B cell (primary cell): ENCODE measurements at regions not wholly inside any gene's neighbourhood (a gene's known extent, or its start where the extent isn't known, plus 50 kb on each side); places are given as distances from the start of the nearest gene placed in this dataset.

Source experiments
- EZH2 ChIP-seq: IDR thresholded peaks from 2 replicates; pipeline ENCODE4 v1.6.1; 2012; ENCODE audit warnings: borderline replicate concordance, low read depth, mild to moderate bottlenecking, moderate library complexity, low read length; ENCODE audit not compliant: insufficient read depth, poor library complexity, severe bottlenecking
- TF ChIP-seq, protein P1 (sequence below): fragments of 200-600 bp; IDR thresholded peaks from one replicate; pipeline ENCODE4 v1.8.0; 2022; ENCODE audit warnings: antibody characterized with exemption, mild to moderate bottlenecking

DNA sequence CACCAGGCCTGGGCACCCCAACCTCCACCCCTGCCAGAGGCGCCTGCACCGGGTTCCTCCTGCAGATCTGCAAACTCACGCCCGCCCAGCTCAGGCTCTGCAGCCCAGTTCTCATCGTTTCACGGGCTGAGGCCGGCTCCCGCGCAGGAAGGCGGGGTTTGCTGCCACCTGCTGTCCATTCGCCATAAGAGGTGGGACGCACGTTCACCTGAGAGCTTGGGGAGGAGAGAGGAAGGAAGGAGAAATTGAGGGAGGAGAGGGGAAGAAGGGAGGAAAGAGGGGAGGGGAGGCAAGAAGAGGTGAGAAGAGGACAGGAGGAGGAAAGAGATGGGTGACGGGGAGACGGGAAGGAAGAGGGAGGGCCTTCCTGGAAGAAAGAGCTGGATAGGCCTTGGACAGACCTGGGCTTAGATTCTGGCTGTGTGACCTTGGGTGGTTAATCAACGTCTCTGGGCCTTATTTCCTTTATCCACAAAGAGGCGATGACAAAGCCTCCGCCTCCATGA, 114.5 kb downstream of the ADRA2C start:
- TF ChIP-seq, protein P1, sequence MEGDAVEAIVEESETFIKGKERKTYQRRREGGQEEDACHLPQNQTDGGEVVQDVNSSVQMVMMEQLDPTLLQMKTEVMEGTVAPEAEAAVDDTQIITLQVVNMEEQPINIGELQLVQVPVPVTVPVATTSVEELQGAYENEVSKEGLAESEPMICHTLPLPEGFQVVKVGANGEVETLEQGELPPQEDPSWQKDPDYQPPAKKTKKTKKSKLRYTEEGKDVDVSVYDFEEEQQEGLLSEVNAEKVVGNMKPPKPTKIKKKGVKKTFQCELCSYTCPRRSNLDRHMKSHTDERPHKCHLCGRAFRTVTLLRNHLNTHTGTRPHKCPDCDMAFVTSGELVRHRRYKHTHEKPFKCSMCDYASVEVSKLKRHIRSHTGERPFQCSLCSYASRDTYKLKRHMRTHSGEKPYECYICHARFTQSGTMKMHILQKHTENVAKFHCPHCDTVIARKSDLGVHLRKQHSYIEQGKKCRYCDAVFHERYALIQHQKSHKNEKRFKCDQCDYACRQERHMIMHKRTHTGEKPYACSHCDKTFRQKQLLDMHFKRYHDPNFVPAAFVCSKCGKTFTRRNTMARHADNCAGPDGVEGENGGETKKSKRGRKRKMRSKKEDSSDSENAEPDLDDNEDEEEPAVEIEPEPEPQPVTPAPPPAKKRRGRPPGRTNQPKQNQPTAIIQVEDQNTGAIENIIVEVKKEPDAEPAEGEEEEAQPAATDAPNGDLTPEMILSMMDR: peak; percentile 69
- no peak for TF ChIP-seq EZH2
